ENCODE measurements at regions not wholly inside any gene's neighbourhood (a gene's known extent, or its start where the extent isn't known, plus 50 kb on each side); places are given as distances from the start of the nearest gene placed in this dataset.

GRCh38 chr4:55251342-55251741 is 94.7 kb upstream of the SRD5A3 start:
- Histone ChIP-seq H3K9me3 (ENCODE audit: control insufficient read depth, low read depth, low read length) (no peaks in the 10 kb centered on the region), H3K4me1 (ENCODE audit: control insufficient read depth, insufficient read depth, low read length) (no peaks in the 10 kb centered on the region), H3K27me3 (ENCODE audit: control insufficient read depth, insufficient read depth, low read length) (no peaks in the 10 kb centered on the region), H3K36me3 (ENCODE audit: control insufficient read depth, insufficient read depth, low read length) (no peaks in the 10 kb centered on the region), H3K27ac (ENCODE audit: low read length) (no peak overlapping the region), H3K4me3 (ENCODE audit: low read length) (no peak overlapping the region)
- no peak for DNase-seq
- WGBS (ENCODE audit: insufficient coverage, low lambda C conversion rate): no CpG with 5 or more reads among the region's 4 CpGs

- no peak for DNase-seq
- Histone ChIP-seq H3K27ac (ENCODE audit: low read length) (no peak overlapping the region), H3K4me3 (ENCODE audit: low read length) (no peak overlapping the region), H3K9me3 (ENCODE audit: control insufficient read depth, low read depth, low read length) (no peaks in the 10 kb centered on the region), H3K36me3 (ENCODE audit: control insufficient read depth, insufficient read depth, low read length) (no peaks in the 10 kb centered on the region), H3K4me1 (ENCODE audit: control insufficient read depth, insufficient read depth, low read length) (no peaks in the 10 kb centered on the region), H3K27me3 (ENCODE audit: control insufficient read depth, insufficient read depth, low read length) (no peaks in the 10 kb centered on the region)
- 68% methylated on average over 2 of the region's 5 CpGs for WGBS (ENCODE audit: insufficient coverage, low lambda C conversion rate)
Observed at GRCh38 chr4:55251896-55252295, 94.1 kb upstream of the SRD5A3 start.

DNA sequence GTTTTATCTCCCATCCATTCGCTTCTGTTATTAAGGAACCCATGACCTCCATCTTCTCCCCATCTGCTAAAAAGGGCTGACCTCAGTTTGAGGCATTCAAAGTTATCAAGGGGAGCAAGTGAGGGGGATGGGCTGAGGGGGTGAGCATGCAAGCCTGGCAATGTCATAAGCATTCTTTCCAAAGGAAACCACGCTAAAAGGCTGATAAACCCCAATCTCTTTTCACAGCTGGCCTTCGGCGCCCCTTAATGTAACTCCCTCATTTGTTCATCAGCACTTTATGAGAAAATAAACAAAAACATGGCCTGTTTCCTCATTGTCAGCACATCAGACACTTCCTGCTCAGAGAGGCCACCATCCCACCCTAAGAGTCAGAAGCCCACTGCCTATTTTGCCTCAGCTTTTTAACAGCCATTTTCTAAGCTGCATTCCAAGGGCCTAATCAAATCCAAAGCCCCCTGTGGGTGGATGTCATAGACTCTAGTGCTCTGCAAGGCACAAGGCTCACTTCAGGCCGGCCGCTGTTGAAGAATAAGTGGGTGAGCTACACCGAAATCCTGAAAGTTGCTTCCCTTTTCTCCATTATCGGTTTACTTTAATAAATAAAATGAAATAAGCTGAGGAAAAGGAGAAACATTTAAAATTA is 92.0 kb upstream of the SRD5A3 start:
- Histone ChIP-seq H3K9me3 (ENCODE audit: control insufficient read depth, low read depth, low read length) (no peaks in the 10 kb centered on the region), H3K27me3 (ENCODE audit: control insufficient read depth, insufficient read depth, low read length) (no peaks in the 10 kb centered on the region), H3K27ac (ENCODE audit: low read length) (no peak overlapping the region), H3K4me1 (ENCODE audit: control insufficient read depth, insufficient read depth, low read length) (no peaks in the 10 kb centered on the region), H3K4me3 (ENCODE audit: low read length) (no peak overlapping the region), H3K36me3 (ENCODE audit: control insufficient read depth, insufficient read depth, low read length) (no peaks in the 10 kb centered on the region)
- no peak for DNase-seq
- no CpG with 5 or more reads among the region's 8 CpGs for WGBS (ENCODE audit: insufficient coverage, low lambda C conversion rate)

GRCh38 chr4:55255179-55255578 is 90.9 kb upstream of the SRD5A3 start:
- Histone ChIP-seq H3K4me1 (ENCODE audit: control insufficient read depth, insufficient read depth, low read length) (no peaks in the 10 kb centered on the region), H3K27ac (ENCODE audit: low read length) (no peak overlapping the region), H3K4me3 (ENCODE audit: low read length) (no peak overlapping the region), H3K27me3 (ENCODE audit: control insufficient read depth, insufficient read depth, low read length) (no peaks in the 10 kb centered on the region), H3K9me3 (ENCODE audit: control insufficient read depth, low read depth, low read length) (no peaks in the 10 kb centered on the region), H3K36me3 (ENCODE audit: control insufficient read depth, insufficient read depth, low read length) (no peaks in the 10 kb centered on the region)
- DNase-seq: no peak
- 60% methylated on average over 1 of the region's 1 CpG for WGBS (ENCODE audit: insufficient coverage, low lambda C conversion rate)

- no peak for DNase-seq
- Histone ChIP-seq H3K27ac (ENCODE audit: low read length) (no peak overlapping the region), H3K36me3 (ENCODE audit: control insufficient read depth, insufficient read depth, low read length) (no peaks in the 10 kb centered on the region), H3K9me3 (ENCODE audit: control insufficient read depth, low read depth, low read length) (no peaks in the 10 kb centered on the region), H3K4me3 (ENCODE audit: low read length) (no peak overlapping the region), H3K27me3 (ENCODE audit: control insufficient read depth, insufficient read depth, low read length) (no peaks in the 10 kb centered on the region), H3K4me1 (ENCODE audit: control insufficient read depth, insufficient read depth, low read length) (no peaks in the 10 kb centered on the region)
- WGBS (ENCODE audit: insufficient coverage, low lambda C conversion rate): no CpG with 5 or more reads among the region's 6 CpGs
Observed at GRCh38 chr4:55256787-55257186, 89.3 kb upstream of the SRD5A3 start.

- DNase-seq: no peak
- H3K27ac ChIP-seq (ENCODE audit: low read length): no peak overlapping the region
Observed at GRCh38 chr4:55258152-55258865, 87.7 kb upstream of the SRD5A3 start.

GRCh38 chr4:55259294-55259693 is 86.7 kb upstream of the SRD5A3 start:
- Histone ChIP-seq H3K4me3 (ENCODE audit: low read length) (no peak overlapping the region), H3K27ac (ENCODE audit: low read length) (no peak overlapping the region), H3K4me1 (ENCODE audit: control insufficient read depth, insufficient read depth, low read length) (no peaks in the 10 kb centered on the region), H3K27me3 (ENCODE audit: control insufficient read depth, insufficient read depth, low read length) (no peaks in the 10 kb centered on the region), H3K36me3 (ENCODE audit: control insufficient read depth, insufficient read depth, low read length) (no peaks in the 10 kb centered on the region), H3K9me3 (ENCODE audit: control insufficient read depth, low read depth, low read length) (no peaks in the 10 kb centered on the region)
- WGBS (ENCODE audit: insufficient coverage, low lambda C conversion rate): 73% methylated on average over 2 of the region's 3 CpGs
- no peak for DNase-seq

More at GRCh38 chr4:55258152-55258865, 87.7 kb upstream of the SRD5A3 start:
- Histone ChIP-seq H3K4me3 (ENCODE audit: low read length) (no peak overlapping the region), H3K27me3 (ENCODE audit: control insufficient read depth, insufficient read depth, low read length) (no peaks in the 10 kb centered on the region), H3K9me3 (ENCODE audit: control insufficient read depth, low read depth, low read length) (no peaks in the 10 kb centered on the region), H3K36me3 (ENCODE audit: control insufficient read depth, insufficient read depth, low read length) (no peaks in the 10 kb centered on the region), H3K4me1 (ENCODE audit: control insufficient read depth, insufficient read depth, low read length) (no peaks in the 10 kb centered on the region)
- WGBS (ENCODE audit: insufficient coverage, low lambda C conversion rate): 83% methylated on average over 1 of the region's 5 CpGs

DNA sequence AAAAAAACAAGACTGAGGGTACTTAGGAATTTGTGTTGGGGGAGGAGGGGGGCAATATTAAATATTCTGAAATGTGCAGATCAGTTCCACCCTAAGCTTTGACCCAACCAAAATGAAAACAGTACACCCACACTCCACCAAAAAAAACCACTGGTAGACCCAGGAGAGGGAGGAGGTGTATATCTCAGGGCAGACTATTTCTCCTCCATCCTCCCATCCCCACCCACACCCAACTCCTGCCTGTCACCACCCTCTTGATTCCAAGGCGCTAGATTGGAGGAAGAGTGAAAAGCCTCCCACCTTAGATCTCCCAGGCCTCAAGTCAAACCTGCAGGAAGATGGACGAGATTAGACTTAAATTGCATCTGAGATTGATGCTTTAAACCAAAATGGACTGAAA is 76.6 kb upstream of the SRD5A3 start:
- Histone ChIP-seq H3K36me3 (ENCODE audit: control insufficient read depth, insufficient read depth, low read length) (no peaks in the 10 kb centered on the region), H3K4me1 (ENCODE audit: control insufficient read depth, insufficient read depth, low read length) (no peaks in the 10 kb centered on the region), H3K9me3 (ENCODE audit: control insufficient read depth, low read depth, low read length) (no peaks in the 10 kb centered on the region), H3K27me3 (ENCODE audit: control insufficient read depth, insufficient read depth, low read length) (no peaks in the 10 kb centered on the region), H3K27ac (ENCODE audit: low read length) (no peak overlapping the region), H3K4me3 (ENCODE audit: low read length) (no peak overlapping the region)
- WGBS (ENCODE audit: insufficient coverage, low lambda C conversion rate): no CpG with 5 or more reads among the region's 2 CpGs
- DNase-seq: no peak

GRCh38 chr4:55269995-55270394 is 76.0 kb upstream of the SRD5A3 start:
- Histone ChIP-seq H3K9me3 (ENCODE audit: control insufficient read depth, low read depth, low read length) (no peaks in the 10 kb centered on the region), H3K36me3 (ENCODE audit: control insufficient read depth, insufficient read depth, low read length) (no peaks in the 10 kb centered on the region), H3K4me3 (ENCODE audit: low read length) (no peak overlapping the region), H3K27ac (ENCODE audit: low read length) (no peak overlapping the region), H3K4me1 (ENCODE audit: control insufficient read depth, insufficient read depth, low read length) (no peaks in the 10 kb centered on the region), H3K27me3 (ENCODE audit: control insufficient read depth, insufficient read depth, low read length) (no peaks in the 10 kb centered on the region)
- no peak for DNase-seq
- WGBS (ENCODE audit: insufficient coverage, low lambda C conversion rate): no CpG with 5 or more reads among the region's 4 CpGs

DNA sequence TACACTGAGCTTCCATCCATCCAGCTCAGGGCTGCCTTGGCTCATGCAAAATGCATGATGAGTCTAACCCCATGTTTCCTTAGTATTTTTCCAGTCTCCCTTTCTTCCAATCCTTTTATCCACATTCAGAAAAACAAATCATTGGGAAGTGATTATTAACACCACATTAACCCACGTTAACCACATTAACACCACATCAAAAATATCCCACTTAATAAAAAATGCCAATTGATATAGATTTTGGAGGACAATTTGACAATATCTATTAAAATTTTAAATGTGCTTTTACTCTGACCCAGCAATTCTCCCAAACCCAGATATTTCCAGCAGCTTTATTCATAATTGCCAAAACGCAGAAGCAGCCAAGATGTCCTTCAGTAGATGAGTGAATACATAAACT is 75.6 kb upstream of the SRD5A3 start:
- no peaks in the 10 kb centered on the region for H3K9me3 ChIP-seq (ENCODE audit: control insufficient read depth, low read depth, low read length)
- no peaks in the 10 kb centered on the region for H3K36me3 ChIP-seq (ENCODE audit: control insufficient read depth, insufficient read depth, low read length)
- H3K4me1 ChIP-seq (ENCODE audit: control insufficient read depth, insufficient read depth, low read length): no peaks in the 10 kb centered on the region
- H3K27me3 ChIP-seq (ENCODE audit: control insufficient read depth, insufficient read depth, low read length): no peaks in the 10 kb centered on the region
- H3K4me3 ChIP-seq (ENCODE audit: low read length): no peak overlapping the region
- DNase-seq: no peak
- no CpG with 5 or more reads among the region's 2 CpGs for WGBS (ENCODE audit: insufficient coverage, low lambda C conversion rate)
- no peak overlapping the region for H3K27ac ChIP-seq (ENCODE audit: low read length)

GRCh38 chr4:55272102-55272501 is 73.9 kb upstream of the SRD5A3 start:
- Histone ChIP-seq H3K4me3 (ENCODE audit: low read length) (no peak overlapping the region), H3K9me3 (ENCODE audit: control insufficient read depth, low read depth, low read length) (no peaks in the 10 kb centered on the region), H3K36me3 (ENCODE audit: control insufficient read depth, insufficient read depth, low read length) (no peaks in the 10 kb centered on the region), H3K4me1 (ENCODE audit: control insufficient read depth, insufficient read depth, low read length) (no peaks in the 10 kb centered on the region), H3K27ac (ENCODE audit: low read length) (no peak overlapping the region), H3K27me3 (ENCODE audit: control insufficient read depth, insufficient read depth, low read length) (no peaks in the 10 kb centered on the region)
- no peak for DNase-seq
- WGBS (ENCODE audit: insufficient coverage, low lambda C conversion rate): 83% methylated on average over 1 of the region's 2 CpGs
